ENCODE measurements at regions not wholly inside any gene's neighbourhood (a gene's known extent, or its start where the extent isn't known, plus 50 kb on each side); places are given as distances from the start of the nearest gene placed in this dataset.

DNA sequence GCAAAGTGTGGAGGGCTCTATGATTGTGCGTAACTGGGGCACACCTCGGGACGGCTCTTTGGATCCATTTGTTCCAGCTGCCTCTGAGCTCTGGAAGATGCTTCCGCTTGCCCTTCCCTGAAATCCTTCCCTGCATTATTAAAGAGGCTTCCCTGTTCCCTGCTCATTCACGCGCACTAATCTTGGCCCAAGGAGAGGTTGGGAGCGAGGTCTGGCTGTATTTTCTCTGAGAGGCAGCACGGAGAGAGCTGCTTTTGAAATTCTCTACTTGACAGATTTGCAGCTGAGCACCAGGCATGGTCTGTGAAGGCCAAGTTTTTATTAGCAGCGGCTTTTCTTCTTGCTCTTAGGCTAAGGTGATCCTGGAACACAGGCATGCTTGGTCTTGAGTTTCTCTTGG lies 94.8 kb upstream of the NTM start:
- TF ChIP-seq POLR2A (IDR thresholded peaks at IDR 0.05; ENCODE audit: low read depth, low read length) (no peak), SPI1 (IDR thresholded peaks at IDR 0.05; ENCODE audit: low read depth, low read length) (no peak), POLR2AphosphoS5 (IDR thresholded peaks at IDR 0.05; ENCODE audit: low read depth, low read length) (no peak), TAF1 (IDR thresholded peaks at IDR 0.05; ENCODE audit: low read depth, low read length) (no peak), PAX5 (IDR thresholded peaks at IDR 0.05; ENCODE audit: insufficient read depth, low read length, severe bottlenecking) (no peak), POU2F2 (IDR thresholded peaks at IDR 0.05; ENCODE audit: low read depth, low read length) (no peak)

Measured in GM12891 (cell line).